GM12892 (cell line): ENCODE measurements at regions not wholly inside any gene's neighbourhood (a gene's known extent, or its start where the extent isn't known, plus 50 kb on each side); places are given as distances from the start of the nearest gene placed in this dataset.

ENCODE experiments used
- POLR2A ChIP-seq: IDR thresholded peaks from 2 replicates; pipeline ENCODE4 v1.6.1; 2011; ENCODE audit warnings: low read depth, low read length, control low read depth
- POLR2AphosphoS5 ChIP-seq: IDR thresholded peaks from 2 replicates; pipeline ENCODE4 v1.6.1; 2011; ENCODE audit warnings: low read depth, low read length, control low read depth
- TAF1 ChIP-seq: IDR thresholded peaks from 2 replicates; pipeline ENCODE4 v1.6.1; 2011; ENCODE audit warnings: low read depth, mild to moderate bottlenecking, control low read depth, low read length, borderline replicate concordance

DNA sequence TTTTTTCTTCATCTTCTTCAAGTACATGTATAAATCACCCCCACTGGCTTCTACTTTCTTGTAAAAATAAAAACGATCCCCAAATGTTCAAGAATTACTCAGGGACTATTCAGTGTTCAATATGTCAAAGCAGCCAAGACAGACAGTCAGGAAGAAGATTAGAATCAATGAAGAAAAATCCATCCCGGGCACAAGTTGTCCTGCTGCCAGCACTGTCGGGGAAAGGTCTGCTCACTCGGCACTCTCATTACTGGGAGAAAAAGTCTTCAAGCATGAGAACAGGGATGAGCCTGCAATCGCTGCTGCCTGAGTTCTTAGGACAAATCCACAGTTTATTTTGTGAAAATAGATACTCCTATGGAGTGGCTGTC is 482.8 kb upstream of the KLHL29 start:
- TF ChIP-seq POLR2AphosphoS5 = no peak
- TF ChIP-seq TAF1 = no peak
- no peak for TF ChIP-seq POLR2A
